B cell (primary cell): ENCODE measurements at regions not wholly inside any gene's neighbourhood (a gene's known extent, or its start where the extent isn't known, plus 50 kb on each side); places are given as distances from the start of the nearest gene placed in this dataset.

ENCODE experiments used
- ATAC-seq: fragments of 200-7000 bp; cut with Tn5 transposase; one replicate; pipeline ENCODE4 v1.10.0; 2021; ENCODE audit warnings: low read depth, mild to moderate bottlenecking, moderate number of reproducible peaks, moderate library complexity
- CTCF ChIA-PET: fragments of 350-600 bp; sonication (Branson Sonifier 250); formaldehyde crosslinking; loops from one replicate; lab custom pipeline; 2021; ENCODE audit warnings: antibody characterized with exemption, inconsistent platforms; lab: Charles Lee
- POLR2A ChIA-PET: fragments of 350-600 bp; sonication (Branson Sonifier 250); formaldehyde crosslinking; loops from one replicate; lab custom pipeline; 2021; ENCODE audit warnings: antibody characterized with exemption; lab: Charles Lee
- DNase-seq: peaks from one replicate; pipeline ENCODE4 v3.0.0; 2013
- H2AFZ ChIP-seq: 2 replicates; pipeline ENCODE4 v1.6.1; 2012; ENCODE audit warnings: mild to moderate bottlenecking, low read depth, low read length; ENCODE audit not compliant: insufficient read depth, poor library complexity, severe bottlenecking
- H3K27ac ChIP-seq, 2 donors: 1 replicate in 1 of 2; 2 replicates in 1 of 2; pipeline ENCODE4 v1.5.1; 2012 to 2013; ENCODE audit warnings: low read length in 2 of 2, mild to moderate bottlenecking in 2 of 2, moderate library complexity in 1 of 2
- H3K27me3 ChIP-seq, 4 experiments: fragments of 200-600 bp in 1 of 4; sonication (generic) in 1 of 4; replicated peaks in 1 of 4; 1 replicate in 2 of 4; 2 replicates in 2 of 4; pipeline versions ENCODE4 v1.6.1 to v1.7.0; 2013 to 2016; ENCODE audit warnings: low read length in 3 of 4, mild to moderate bottlenecking in 2 of 4, mixed read lengths in 1 of 4, moderate library complexity in 1 of 4; ENCODE audit not compliant: insufficient read depth in 4 of 4, control insufficient read depth in 3 of 4; ENCODE audit errors: control extremely low read depth in 1 of 4
- H3K36me3 ChIP-seq, 2 experiments: replicated peaks in 1 of 2; 1 replicate in 1 of 2; 2 replicates in 1 of 2; pipeline versions ENCODE4 v1.6.1 to v1.7.1; 2013; ENCODE audit warnings: low read length in 1 of 2; ENCODE audit not compliant: insufficient read depth in 2 of 2, control insufficient read depth in 1 of 2; ENCODE audit errors: control extremely low read depth in 1 of 2, extremely low read depth in 1 of 2
- H3K4me1 ChIP-seq, 2 donors: fragments of 200-600 bp in 1 of 2; sonication (generic) in 1 of 2; 1 replicate in 1 of 2; 2 replicates in 1 of 2; pipeline versions ENCODE4 v1.5.1 to v1.6.1; 2013 to 2017; ENCODE audit warnings: low read length in 2 of 2; ENCODE audit not compliant: control insufficient read depth in 2 of 2, insufficient read depth in 2 of 2
- H3K4me2 ChIP-seq: replicated peaks from 2 replicates; pipeline ENCODE3; 2012; ENCODE audit warnings: mild to moderate bottlenecking, low read depth, low read length; ENCODE audit not compliant: poor library complexity, severe bottlenecking
- H3K4me3 ChIP-seq, 5 experiments: fragments of 200-600 bp in 1 of 5; sonication (generic) in 1 of 5; 1 replicate in 3 of 5; 2 replicates in 2 of 5; pipeline versions ENCODE4 v1.5.1 to v1.7.0; 2011 to 2016; ENCODE audit warnings: low read length in 4 of 5, mild to moderate bottlenecking in 4 of 5, low read depth in 2 of 5, control low read depth in 1 of 5, moderate library complexity in 1 of 5; ENCODE audit not compliant: insufficient read depth in 1 of 5; ENCODE audit errors: control extremely low read depth in 1 of 5, extremely low read depth in 1 of 5
- H3K79me2 ChIP-seq: fragments of 200-600 bp; sonication (generic); one replicate; pipeline ENCODE4 v1.6.0; 2016; ENCODE audit warnings: low read length; ENCODE audit not compliant: control insufficient read depth, insufficient read depth
- H3K9ac ChIP-seq: fragments of 200-600 bp; sonication (generic); 2 replicates; pipeline ENCODE4 v1.6.1; 2017; ENCODE audit warnings: mild to moderate bottlenecking, low read length, moderate library complexity
- H3K9me3 ChIP-seq, 3 donors: one replicate each; pipeline versions ENCODE4 v1.6.1 to v1.7.1; 2013; ENCODE audit warnings: low read length in 2 of 3; ENCODE audit not compliant: control insufficient read depth in 2 of 3, insufficient read depth in 1 of 3; ENCODE audit errors: control extremely low read depth in 1 of 3
- H4K20me1 ChIP-seq: 2 replicates; pipeline ENCODE4 v1.6.0; 2012; ENCODE audit warnings: mild to moderate bottlenecking, low read length; ENCODE audit not compliant: insufficient read depth, control insufficient read depth, poor library complexity, severe bottlenecking
- H3K27ac Mint-ChIP-seq: one replicate; pipeline ENCODE4 v1.8.0; 2021; ENCODE audit warnings: mixed read lengths
- H3K27me3 Mint-ChIP-seq: one replicate; pipeline ENCODE4 v1.8.0; 2021; ENCODE audit warnings: mixed read lengths
- H3K4me1 Mint-ChIP-seq: one replicate; pipeline ENCODE4 v1.8.0; 2021; ENCODE audit warnings: mixed read lengths
- H3K4me3 Mint-ChIP-seq: one replicate; pipeline ENCODE4 v1.8.0; 2021; ENCODE audit warnings: mixed read lengths
- H3K9me3 Mint-ChIP-seq: one replicate; pipeline ENCODE4 v1.8.0; 2022; ENCODE audit warnings: mixed read lengths; ENCODE audit not compliant: insufficient read depth
- CTCF ChIP-seq: fragments of 200-600 bp; IDR thresholded peaks from one replicate; pipeline ENCODE4 v1.8.0; 2022; ENCODE audit warnings: antibody characterized with exemption, mild to moderate bottlenecking
- EZH2 ChIP-seq: IDR thresholded peaks from 2 replicates; pipeline ENCODE4 v1.6.1; 2012; ENCODE audit warnings: borderline replicate concordance, low read depth, mild to moderate bottlenecking, moderate library complexity, low read length; ENCODE audit not compliant: insufficient read depth, poor library complexity, severe bottlenecking
- WGBS: methylation state at CpG from one replicate; pipeline ENCODE4 v1.1.5; 2013; ENCODE audit warnings: missing lambda C conversion rate; ENCODE audit not compliant: insufficient coverage; 5-methylcytosine and 5-hydroxymethylcytosine counted together
- intact Hi-C: fragments of 100-400 bp; cut with micrococcal nuclease; formaldehyde crosslinking; loops from one replicate; pipeline ENCODE4 v1.10.0; 2022

GRCh38 chr19:27684293-27684692 lies 1528.7 kb downstream of the UQCRFS1 start:
- Histone ChIP-seq H3K9ac (no peak overlapping the region), H2AFZ (no peak overlapping the region), H3K4me2 (no peak overlapping the region), H3K9me3 (peaks cover 0 to 12% (median 4%) of the 10 kb centered on the region in 3 donors), H3K27ac (no peak overlapping the region), H3K27me3 (no peaks in the 10 kb centered on the region), H4K20me1 (no peaks in the 10 kb centered on the region), H3K4me1 (no peaks in the 10 kb centered on the region), H3K4me3 (no peak overlapping the region), H3K36me3 (no peaks in the 10 kb centered on the region), H3K79me2 (no peaks in the 10 kb centered on the region)
- DNase-seq, result no peak
- H3K27me3 Mint-ChIP-seq, result no peaks in the 10 kb centered on the region
- no CpG with 5 or more reads among the region's 2 CpGs for WGBS
- no peaks in the 10 kb centered on the region for H3K4me1 Mint-ChIP-seq
- ChIA-PET CTCF (interaction anchor here (0.7 kb wide), 1 partner anchor 56 kb away, joined by 3 read pairs; no protein-coding TSS in a partner anchor), POLR2A (no interaction called here)
- no peak overlapping the region for H3K4me3 Mint-ChIP-seq
- H3K9me3 Mint-ChIP-seq, result peaks cover 6% of the 10 kb centered on the region
- TF ChIP-seq EZH2 (no peak), CTCF (no peak)
- intact Hi-C loops, result no loop called here
- no peak overlapping the region for H3K27ac Mint-ChIP-seq
- ATAC-seq, result no peak

GRCh38 chr19:27681972-27682371 lies 1531.0 kb downstream of the UQCRFS1 start:
- Histone ChIP-seq H2AFZ (no peak overlapping the region), H3K27me3 (no peaks in the 10 kb centered on the region), H3K9me3 (peaks cover 0 to 15% (median 4%) of the 10 kb centered on the region in 3 donors), H3K36me3 (no peaks in the 10 kb centered on the region), H3K79me2 (no peaks in the 10 kb centered on the region), H3K27ac (no peak overlapping the region), H3K9ac (no peak overlapping the region), H3K4me2 (no peak overlapping the region), H4K20me1 (no peaks in the 10 kb centered on the region), H3K4me3 (no peak overlapping the region), H3K4me1 (no peaks in the 10 kb centered on the region)
- ChIA-PET POLR2A (no interaction called here), CTCF (no interaction called here)
- no peak for DNase-seq
- Mint-ChIP-seq H3K4me3 (no peak overlapping the region), H3K4me1 (no peaks in the 10 kb centered on the region), H3K27ac (no peak overlapping the region), H3K27me3 (no peaks in the 10 kb centered on the region), H3K9me3 (peaks cover 10% of the 10 kb centered on the region)
- ATAC-seq, result no peak
- intact Hi-C loops, result no loop called here
- no CpG with 5 or more reads among the region's 3 CpGs for WGBS
- TF ChIP-seq CTCF (no peak), EZH2 (no peak)
